ENCODE measurements at regions not wholly inside any gene's neighbourhood (a gene's known extent, or its start where the extent isn't known, plus 50 kb on each side); places are given as distances from the start of the nearest gene placed in this dataset.

- Histone ChIP-seq H3K9ac (ENCODE audit: low read depth, low read length) (no peak overlapping the region), H4K20me1 (ENCODE audit: insufficient read depth, low read length) (no peaks in the 10 kb centered on the region), H3K4me1 (ENCODE audit: control insufficient read depth, insufficient read depth, low read length) (peaks cover 9% of the 10 kb centered on the region), H3K36me3 (ENCODE audit: control insufficient read depth, insufficient read depth, low read length) (peaks cover 11% of the 10 kb centered on the region), H3K4me3 (ENCODE audit: insufficient read depth, low read depth, low read length) (no peak overlapping the region), H2AFZ (replicated peaks; ENCODE audit: low read length, poor library complexity) (no peak overlapping the region), H2BK5ac (ENCODE audit: low read depth, low read length, poor library complexity, severe bottlenecking) (no peak overlapping the region), H3K9me1 (ENCODE audit: insufficient read depth, low read length) (no peaks in the 10 kb centered on the region), H3K4ac (ENCODE audit: low read depth, low read length) (no peak overlapping the region), H3K23ac (ENCODE audit: low read depth, low read length) (no peak overlapping the region), H3K27ac (ENCODE audit: insufficient read depth, low read length) (no peak overlapping the region), H3K79me1 (ENCODE audit: low read depth in 1 of 2, low read length in 2 of 2) (0 out of 4 replicates have a peak, but pooled peaks cover 0 to 3% of the 10 kb centered on the region in 2 experiments), H4K5ac (ENCODE audit: low read depth, low read length) (no peak overlapping the region; the same call in 1 of the 2 replicates), H4K91ac (ENCODE audit: insufficient read depth, low read depth, low read length) (no peak overlapping the region), H3K27me3 (ENCODE audit: control insufficient read depth, insufficient read depth, low read length) (no peaks in the 10 kb centered on the region), H3K14ac (replicated peaks; ENCODE audit: low read depth, low read length) (no peak overlapping the region), H3K18ac (ENCODE audit: low read depth, low read length) (peak overlapping the region; percentile 41; the same call in 1 of the 2 replicates), H3K9me3 (ENCODE audit: control insufficient read depth, insufficient read depth, low read length) (no peaks in the 10 kb centered on the region), H3K56ac (ENCODE audit: extremely low read depth, insufficient read depth, low read length) (no peak overlapping the region), H2BK120ac (ENCODE audit: low read depth, low read length) (no peak overlapping the region), H2AK9ac (replicated peaks; ENCODE audit: low read depth, low read length, poor library complexity) (no peak overlapping the region), H2BK15ac (ENCODE audit: low read depth, low read length) (no peak overlapping the region), H4K8ac (ENCODE audit: low read depth in 2 of 2, low read length in 2 of 2) (no peak overlapping the region), H3K4me2 (ENCODE audit: low read depth, low read length) (peak overlapping the region; percentile 26), H2BK20ac (ENCODE audit: low read depth, low read length) (no peak overlapping the region), H2AK5ac (ENCODE audit: low read depth, low read length) (no peak overlapping the region; the same call in 1 of the 2 replicates)
- no TSS peak for BruUV-seq (replicated peaks)
- ATAC-seq (ENCODE audit: low read depth) (0 out of 2 replicates have a peak, but pooled peaks have one; percentile 16), DNase-seq (peak; percentile 67)
- in situ Hi-C loops (cut with MboI; ENCODE audit: low sequenced_read_pairs) (no loop called here), dilution Hi-C loops (cut with HindIII; ENCODE audit: low sequenced_read_pairs, unreplicated experiment) (no loop called here), intact Hi-C loops (cut with micrococcal nuclease) (loop anchor here (5.0 kb wide), 1 partner anchor 73 kb away; no protein-coding TSS in a partner anchor)
- TF ChIP-seq NFE2L2 (IDR thresholded peaks at IDR 0.05; ENCODE audit: low read depth, low read length): no peak
- TF ChIP-seq POLR2A (IDR thresholded peaks at IDR 0.05; ENCODE audit: low read depth, low read length): no peak
- no peak for TF ChIP-seq CTCF (conservative IDR thresholded peaks at IDR 0.05; ENCODE audit: low read depth, low read length)
- no peak for TF ChIP-seq ELK1 (IDR thresholded peaks at IDR 0.05; ENCODE audit: borderline replicate concordance, low read depth, low read length)
- TF ChIP-seq SMC3 (IDR thresholded peaks at IDR 0.05; ENCODE audit: low read depth, low read length): no peak
- TF ChIP-seq MAFK (IDR thresholded peaks at IDR 0.05; ENCODE audit: low read depth, low read length): no peak
- no peak for TF ChIP-seq RAD21 (IDR thresholded peaks at IDR 0.05; ENCODE audit: low read length)
- TF ChIP-seq FOS (IDR thresholded peaks at IDR 0.05; ENCODE audit: low read depth, low read length): no peak
- no peak for TF ChIP-seq USF2 (IDR thresholded peaks at IDR 0.05; ENCODE audit: low read depth, low read length)
- no peak for TF ChIP-seq MAZ (IDR thresholded peaks at IDR 0.05; ENCODE audit: borderline replicate concordance, low read depth, low read length)
- no peak for TF ChIP-seq CHD1 (IDR thresholded peaks at IDR 0.05; ENCODE audit: low read depth, low read length)
- no peak for TF ChIP-seq RCOR1 (IDR thresholded peaks at IDR 0.05; ENCODE audit: insufficient replicate concordance, low read length)
- no peak for TF ChIP-seq MXI1 (IDR thresholded peaks at IDR 0.05; ENCODE audit: borderline replicate concordance, low read depth, low read length)
- TF ChIP-seq RFX5 (IDR thresholded peaks at IDR 0.05; ENCODE audit: low read depth, low read length): no peak
- POLR2A ChIA-PET (ENCODE audit: unreplicated experiment): no interaction called here
- WGBS, 2 experiments (ENCODE audit: extremely low coverage in 2 of 2, insufficient read length in 1 of 2): 80% methylated on average over 1 of the region's 8 CpGs; no CpG with 5 or more reads in 1 of the 2 experiments
- CTCF ChIA-PET: interaction anchor here (1.0 kb wide), 1 partner anchor 184 kb away, joined by 3 read pairs; no protein-coding TSS in a partner anchor
Measured at GRCh38 chr6:165913676-165914570, 250.9 kb upstream of the PDE10A start.
